ENCODE measurements at regions not wholly inside any gene's neighbourhood (a gene's known extent, or its start where the extent isn't known, plus 50 kb on each side); places are given as distances from the start of the nearest gene placed in this dataset.
A peak's percentile ranks its signal among the peaks of the same experiment; 100 is the strongest.
"Not testable (repeated sequence)": the region's sequence is repeated elsewhere in the genome, so short reads cannot be mapped to it uniquely, and the experiment has no call there.

- dilution Hi-C loops (cut with MboI; ENCODE audit: extremely low pct_ligation_motif_present, low sequenced_read_pairs) (no loop called here), intact Hi-C loops (cut with micrococcal nuclease) (loop anchor here (1.0 to 5.0 kb wide), 2 partner anchors 30 to 62 kb away; no protein-coding TSS in a partner anchor)
- Histone ChIP-seq H3K79me2 (ENCODE audit: control insufficient read depth, insufficient read depth, low read length) (no peaks in the 10 kb centered on the region), H3K36me3 (ENCODE audit: control insufficient read depth in 2 of 2, extremely low read depth in 1 of 2, insufficient read depth in 2 of 2, low read length in 2 of 2) (no peaks in the 10 kb centered on the region), H2AFZ (ENCODE audit: low read depth, low read length) (no peak overlapping the region), H4K20me1 (replicated peaks; ENCODE audit: control insufficient read depth, extremely low read depth, insufficient read depth, low read length) (no peaks in the 10 kb centered on the region), H3K4me2 (ENCODE audit: insufficient read depth, low read length) (peak overlapping the region; percentile 62), H3K27me3 (ENCODE audit: control insufficient read depth in 2 of 2, insufficient read depth in 2 of 2, low read length in 2 of 2) (no peaks in the 10 kb centered on the region), H3K9me1 (replicated peaks; ENCODE audit: control insufficient read depth, extremely low read depth, insufficient read depth, low read length) (no peaks in the 10 kb centered on the region), H3K4me3 (replicated peaks in 1 of 3; ENCODE audit: insufficient read depth in 1 of 3, low read depth in 1 of 3, low read length in 3 of 3) (no peak overlapping the region), H3K9ac (replicated peaks; ENCODE audit: extremely low read depth, insufficient read depth, low read length) (peak overlapping the region; percentile 57), H3K27ac (ENCODE audit: insufficient read depth, low read depth, low read length) (peak overlapping the region; percentile 69), H3K4me1 (ENCODE audit: control insufficient read depth, extremely low read depth, insufficient read depth, low read length) (peaks cover 10% of the 10 kb centered on the region), H3K9me3 (replicated peaks; ENCODE audit: control insufficient read depth, insufficient read depth, low read length) (no peaks in the 10 kb centered on the region)
- FAIRE-seq (peak; percentile 92), DNase-seq (ENCODE audit: low read depth, low spot score) (peak; percentile 71)
- ChIA-PET POLR2A (no interaction called here), CTCF (interaction anchor here (0.6 to 1.0 kb wide), 5 partner anchors 9 to 141 kb away, joined by 3 read pairs; partner anchors contain the start of gene MSL3)
- peak; percentile 20 for TF ChIP-seq GATA2 (IDR thresholded peaks at IDR 0.05; ENCODE audit: insufficient read depth, insufficient read length, low read depth, low read length)
- TF ChIP-seq MYC (IDR thresholded peaks at IDR 0.05; ENCODE audit: low read depth, low read length): no peak
- TF ChIP-seq JUN (IDR thresholded peaks at IDR 0.05; ENCODE audit: borderline replicate concordance, insufficient read depth, insufficient read length, low read depth): peak; percentile 69
- no peak for TF ChIP-seq CTCF (IDR thresholded peaks at IDR 0.05; ENCODE audit: extremely low read depth in 1 of 2, insufficient read depth in 1 of 2, low read depth in 1 of 2, low read length in 2 of 2)
- peak; percentile 73 for TF ChIP-seq FOS (IDR thresholded peaks at IDR 0.05; ENCODE audit: borderline replicate concordance, insufficient read depth, low read length)
- TF ChIP-seq POLR2AphosphoS5 (IDR thresholded peaks at IDR 0.05; ENCODE audit: insufficient read depth, low read depth, low read length): peak; percentile 45
- BruUV-seq (replicated peaks): no TSS peak
Measured at GRCh38 chrX:11899091-11899490, 141.1 kb downstream of the MSL3 start.

GRCh38 chrX:11905933-11906332 is 147.9 kb downstream of the MSL3 start:
- H3K9ac ChIP-seq (replicated peaks; ENCODE audit: extremely low read depth, insufficient read depth, low read length); H3K4me1 ChIP-seq (ENCODE audit: control insufficient read depth, extremely low read depth, insufficient read depth, low read length); H3K79me2 ChIP-seq (ENCODE audit: control insufficient read depth, insufficient read depth, low read length); H2AFZ ChIP-seq (ENCODE audit: low read depth, low read length); BruUV-seq (replicated peaks); dilution Hi-C loops (cut with MboI; ENCODE audit: extremely low pct_ligation_motif_present, low sequenced_read_pairs); H3K27ac ChIP-seq (ENCODE audit: insufficient read depth, low read depth, low read length); H3K27me3 ChIP-seq (ENCODE audit: control insufficient read depth in 2 of 2, insufficient read depth in 2 of 2, low read length in 2 of 2); FAIRE-seq; H3K9me3 ChIP-seq (replicated peaks; ENCODE audit: control insufficient read depth, insufficient read depth, low read length); DNase-seq (ENCODE audit: low read depth, low spot score); H3K9me1 ChIP-seq (replicated peaks; ENCODE audit: control insufficient read depth, extremely low read depth, insufficient read depth, low read length); H3K36me3 ChIP-seq (ENCODE audit: control insufficient read depth in 2 of 2, extremely low read depth in 1 of 2, insufficient read depth in 2 of 2, low read length in 2 of 2); H4K20me1 ChIP-seq (replicated peaks; ENCODE audit: control insufficient read depth, extremely low read depth, insufficient read depth, low read length); H3K4me2 ChIP-seq (ENCODE audit: insufficient read depth, low read length); POLR2A ChIA-PET; H3K4me3 ChIP-seq (replicated peaks in 1 of 3; ENCODE audit: insufficient read depth in 1 of 3, low read depth in 1 of 3, low read length in 3 of 3): not testable (repeated sequence)
- intact Hi-C loops (cut with micrococcal nuclease): loop anchor here (5.0 kb wide), 1 partner anchor 374 kb away; no protein-coding TSS in a partner anchor
- CTCF ChIA-PET: interaction anchor here (3.0 kb wide), 1 partner anchor 118 kb away, joined by 23 read pairs; no protein-coding TSS in a partner anchor
